Prostate gland (tissue), 2 donors: ENCODE measurements at regions not wholly inside any gene's neighbourhood (a gene's known extent, or its start where the extent isn't known, plus 50 kb on each side); places are given as distances from the start of the nearest gene placed in this dataset.

ENCODE experiments used
- DNase-seq: peaks from one replicate; pipeline ENCODE4 v3.0.0-alpha.2; 2019; ENCODE audit warnings: low spot score
- H3K27ac ChIP-seq, 2 donors: fragments of 200-600 bp; sonication (generic); 2 replicates each; pipeline ENCODE4 v1.5.1; 2017 to 2019
- H3K27me3 ChIP-seq: fragments of 200-600 bp; sonication (generic); replicated peaks from 2 replicates; pipeline ENCODE4 v1.5.1; 2019; ENCODE audit not compliant: insufficient read depth
- H3K36me3 ChIP-seq, 2 donors: fragments of 200-600 bp; sonication (generic); 1 replicate in 1 of 2; 2 replicates in 1 of 2; pipeline versions ENCODE4 v1.5.1 to v1.8.1; 2017 to 2019
- H3K4me1 ChIP-seq: fragments of 200-600 bp; sonication (generic); replicated peaks from 2 replicates; pipeline ENCODE4 v1.5.1; 2019
- H3K4me3 ChIP-seq, 2 donors: fragments of 200-600 bp; sonication (generic); 2 replicates each; pipeline ENCODE4 v1.5.1; 2017 to 2019
- H3K9me3 ChIP-seq: fragments of 200-600 bp; sonication (generic); 2 replicates; pipeline ENCODE4 v1.5.1; 2017
- POLR2A ChIP-seq: fragments of 450-650 bp; IDR thresholded peaks from one replicate; pipeline ENCODE4 v1.6.1; 2016; ENCODE audit warnings: antibody characterized with exemption, mild to moderate bottlenecking
- POLR2AphosphoS5 ChIP-seq: sonication (generic); formaldehyde crosslinking; IDR thresholded peaks from one replicate; pipeline ENCODE4 v1.6.1; 2017; ENCODE audit warnings: antibody characterized with exemption
- WGBS: methylation state at CpG from one replicate; pipeline ENCODE4 v1.1.5; 2018; 5-methylcytosine and 5-hydroxymethylcytosine counted together
- intact Hi-C: fragments of 100-400 bp; cut with DNase I; formaldehyde crosslinking; loops from one replicate; pipeline ENCODE4 v1.14.2; 2022
- TF ChIP-seq, protein P1 (sequence below), 4 experiments: fragments of 200-600 bp in 2 of 4; fragments of 450-650 bp in 2 of 4; sonication (generic) in 2 of 4; IDR thresholded peaks; 1 replicate in 3 of 4; 2 replicates in 1 of 4; pipeline ENCODE4 v1.5.1; 2016 to 2019; ENCODE audit warnings: antibody characterized with exemption in 4 of 4, mild to moderate bottlenecking in 2 of 4, moderate library complexity in 2 of 4

- no peaks in the 10 kb centered on the region for H3K36me3 ChIP-seq
- intact Hi-C loops: no loop called here
- no peak overlapping the region for H3K4me3 ChIP-seq
- TF ChIP-seq POLR2A (no peak), POLR2AphosphoS5 (no peak)
- TF ChIP-seq, protein P1, sequence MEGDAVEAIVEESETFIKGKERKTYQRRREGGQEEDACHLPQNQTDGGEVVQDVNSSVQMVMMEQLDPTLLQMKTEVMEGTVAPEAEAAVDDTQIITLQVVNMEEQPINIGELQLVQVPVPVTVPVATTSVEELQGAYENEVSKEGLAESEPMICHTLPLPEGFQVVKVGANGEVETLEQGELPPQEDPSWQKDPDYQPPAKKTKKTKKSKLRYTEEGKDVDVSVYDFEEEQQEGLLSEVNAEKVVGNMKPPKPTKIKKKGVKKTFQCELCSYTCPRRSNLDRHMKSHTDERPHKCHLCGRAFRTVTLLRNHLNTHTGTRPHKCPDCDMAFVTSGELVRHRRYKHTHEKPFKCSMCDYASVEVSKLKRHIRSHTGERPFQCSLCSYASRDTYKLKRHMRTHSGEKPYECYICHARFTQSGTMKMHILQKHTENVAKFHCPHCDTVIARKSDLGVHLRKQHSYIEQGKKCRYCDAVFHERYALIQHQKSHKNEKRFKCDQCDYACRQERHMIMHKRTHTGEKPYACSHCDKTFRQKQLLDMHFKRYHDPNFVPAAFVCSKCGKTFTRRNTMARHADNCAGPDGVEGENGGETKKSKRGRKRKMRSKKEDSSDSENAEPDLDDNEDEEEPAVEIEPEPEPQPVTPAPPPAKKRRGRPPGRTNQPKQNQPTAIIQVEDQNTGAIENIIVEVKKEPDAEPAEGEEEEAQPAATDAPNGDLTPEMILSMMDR (IDR thresholded peaks at IDR 0.05): no peak
- DNase-seq: no peak
- 64% methylated on average over 3 of the region's 3 CpGs for WGBS
- H3K9me3 ChIP-seq: no peaks in the 10 kb centered on the region
- H3K4me1 ChIP-seq: no peaks in the 10 kb centered on the region
- no peak overlapping the region for H3K27ac ChIP-seq
- H3K27me3 ChIP-seq: no peaks in the 10 kb centered on the region
Measured at GRCh38 chr11:23123753-23124152, 263.5 kb upstream of the CCDC179 start.

DNA sequence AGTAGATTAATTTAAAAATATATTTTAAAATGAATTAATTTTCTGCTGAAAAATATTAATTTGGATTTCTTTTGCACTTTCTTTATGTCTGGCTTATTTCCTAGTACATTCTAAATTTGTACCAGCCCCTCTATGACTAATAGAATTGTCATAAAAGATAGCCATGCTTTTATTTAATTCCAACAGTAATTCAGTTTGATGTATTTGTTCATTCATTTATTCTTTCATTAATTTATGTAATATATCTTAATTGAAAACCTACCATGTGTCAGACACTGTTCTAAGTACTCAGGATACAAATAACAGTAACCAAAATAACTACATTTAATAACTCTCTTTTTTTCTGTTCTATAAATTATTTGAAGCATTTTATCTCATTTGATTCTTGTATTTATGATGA, 264.0 kb upstream of the CCDC179 start:
- TF ChIP-seq, protein P1 (IDR thresholded peaks at IDR 0.05): no peak
- Histone ChIP-seq H3K4me3 (no peak overlapping the region), H3K27me3 (no peaks in the 10 kb centered on the region), H3K4me1 (no peaks in the 10 kb centered on the region), H3K36me3 (no peaks in the 10 kb centered on the region), H3K9me3 (no peaks in the 10 kb centered on the region), H3K27ac (no peak overlapping the region)
- DNase-seq: no peak
- intact Hi-C loops: no loop called here

- intact Hi-C loops: no loop called here
- TF ChIP-seq POLR2AphosphoS5 (no peak), POLR2A (no peak)
- TF ChIP-seq, protein P1 (IDR thresholded peaks at IDR 0.05): no peak
- H3K9me3 ChIP-seq: no peaks in the 10 kb centered on the region
- no peak for DNase-seq
- no peaks in the 10 kb centered on the region for H3K27me3 ChIP-seq
- no peaks in the 10 kb centered on the region for H3K4me1 ChIP-seq
- H3K27ac ChIP-seq: no peak overlapping the region
- WGBS: 52% methylated on average over 1 of the region's 1 CpG
- H3K4me3 ChIP-seq: no peak overlapping the region
- H3K36me3 ChIP-seq: no peaks in the 10 kb centered on the region
Measured at GRCh38 chr11:23124996-23125395, 264.7 kb upstream of the CCDC179 start.

- Histone ChIP-seq H3K9me3 (no peaks in the 10 kb centered on the region), H3K4me1 (no peaks in the 10 kb centered on the region), H3K27ac (no peak overlapping the region), H3K27me3 (no peaks in the 10 kb centered on the region), H3K4me3 (no peak overlapping the region), H3K36me3 (no peaks in the 10 kb centered on the region)
- DNase-seq: no peak
- 18% methylated on average over 2 of the region's 2 CpGs for WGBS
- intact Hi-C loops: no loop called here
- TF ChIP-seq POLR2A (no peak), POLR2AphosphoS5 (no peak)
- TF ChIP-seq, protein P1 (IDR thresholded peaks at IDR 0.05): no peak
Measured at GRCh38 chr11:23127706-23128105, 267.4 kb upstream of the CCDC179 start.

DNA sequence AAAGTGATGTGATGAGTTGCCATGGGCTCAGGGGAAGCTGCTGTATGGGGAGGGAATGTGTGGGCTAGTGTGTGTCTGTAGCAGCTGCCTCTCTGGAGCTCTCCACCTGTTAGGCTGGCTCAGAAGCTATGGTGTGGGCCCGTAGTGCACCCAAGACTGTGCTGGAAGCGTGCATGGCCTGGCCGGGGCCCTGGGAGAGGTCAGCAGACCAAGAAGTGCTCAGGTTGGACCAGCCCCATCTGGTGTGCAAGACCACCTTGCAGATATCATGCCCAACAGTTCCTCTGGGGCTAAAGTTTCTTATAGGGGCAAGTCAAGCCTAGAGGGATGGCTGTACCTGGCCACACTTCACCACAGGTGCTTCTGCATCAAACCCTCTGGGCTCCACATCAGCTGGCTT, 274.4 kb upstream of the CCDC179 start:
- Histone ChIP-seq H3K9me3 (no peaks in the 10 kb centered on the region), H3K27me3 (no peaks in the 10 kb centered on the region), H3K27ac (no peak overlapping the region), H3K4me3 (no peak overlapping the region), H3K36me3 (no peaks in the 10 kb centered on the region), H3K4me1 (no peaks in the 10 kb centered on the region)
- WGBS: 100% methylated on average over 3 of the region's 3 CpGs
- no peak for DNase-seq
- TF ChIP-seq POLR2AphosphoS5 (no peak), POLR2A (no peak)
- TF ChIP-seq, protein P1 (IDR thresholded peaks at IDR 0.05): no peak
- intact Hi-C loops: no loop called here
